Fibroblast of skin of back (primary cell): ENCODE measurements at regions not wholly inside any gene's neighbourhood (a gene's known extent, or its start where the extent isn't known, plus 50 kb on each side); places are given as distances from the start of the nearest gene placed in this dataset.
"Not testable (repeated sequence)": the region's sequence is repeated elsewhere in the genome, so short reads cannot be mapped to it uniquely, and the experiment has no call there.

Experiments
- DNase-seq: peaks from one replicate; pipeline ENCODE4 v3.0.0-alpha.2; 2013

- DNase-seq, result no peak
These were observed 820.2 kb downstream of the TRIML1 start for GRCh38 chr4:188959424-188959823.

- DNase-seq, result peak; percentile 64
These were observed 821.3 kb downstream of the TRIML1 start for GRCh38 chr4:188960411-188961093.

GRCh38 chr4:188971125-188971524 lies 831.9 kb downstream of the TRIML1 start:
- DNase-seq, result peak; percentile 16

- no peak for DNase-seq
These were observed 836.0 kb downstream of the TRIML1 start for GRCh38 chr4:188975271-188975670.

GRCh38 chr4:188976644-188977115 lies 837.4 kb downstream of the TRIML1 start:
- DNase-seq, result peak; percentile 88

- not testable (repeated sequence) for DNase-seq
These were observed 838.0 kb downstream of the TRIML1 start for GRCh38 chr4:188977232-188977631.

GRCh38 chr4:188984518-188984917 lies 845.3 kb downstream of the TRIML1 start:
- DNase-seq, result no peak

- peak; percentile 87 for DNase-seq
These were observed 847.0 kb downstream of the TRIML1 start for GRCh38 chr4:188986271-188986689.

GRCh38 chr4:188987011-188987410 lies 847.8 kb downstream of the TRIML1 start:
- DNase-seq, result no peak

- DNase-seq, result no peak
These were observed 848.9 kb downstream of the TRIML1 start for GRCh38 chr4:188988131-188988530.

- DNase-seq, result no peak
These were observed 850.1 kb downstream of the TRIML1 start for GRCh38 chr4:188989371-188989770.

GRCh38 chr4:188992706-188993105 lies 853.5 kb downstream of the TRIML1 start:
- DNase-seq, result peak; percentile 68

GRCh38 chr4:188993871-188994270 lies 854.6 kb downstream of the TRIML1 start:
- no peak for DNase-seq

- no peak for DNase-seq
These were observed 862.2 kb downstream of the TRIML1 start for GRCh38 chr4:189001283-189001970.

GRCh38 chr4:189001971-189002450 lies 862.8 kb downstream of the TRIML1 start:
- no peak for DNase-seq

GRCh38 chr4:189002475-189002874 lies 863.2 kb downstream of the TRIML1 start:
- no peak for DNase-seq

GRCh38 chr4:189010452-189011217 lies 871.4 kb downstream of the TRIML1 start:
- not testable (repeated sequence) for DNase-seq

GRCh38 chr4:189021831-189022230 lies 882.6 kb downstream of the TRIML1 start:
- peak; percentile 55 for DNase-seq

GRCh38 chr4:189022440-189023035 lies 883.3 kb downstream of the TRIML1 start:
- DNase-seq, result peak; percentile 27

- DNase-seq, result no peak
These were observed 890.8 kb downstream of the TRIML1 start for GRCh38 chr4:189029976-189030504.

- DNase-seq, result no peak
These were observed 893.5 kb downstream of the TRIML1 start for GRCh38 chr4:189032606-189033338.
